Skeletal muscle tissue (tissue), 3 donors: ENCODE measurements at regions not wholly inside any gene's neighbourhood (a gene's known extent, or its start where the extent isn't known, plus 50 kb on each side); places are given as distances from the start of the nearest gene placed in this dataset.

Source experiments
- H3K27ac ChIP-seq: one replicate; pipeline ENCODE4 v1.7.0; 2013; ENCODE audit warnings: mild to moderate bottlenecking, low read depth, low read length, inconsistent platforms
- H3K27me3 ChIP-seq, 3 donors: one replicate each; pipeline ENCODE4 v1.7.0; 2013; ENCODE audit warnings: low read length in 3 of 3; ENCODE audit not compliant: control insufficient read depth in 3 of 3, insufficient read depth in 3 of 3
- H3K36me3 ChIP-seq, 3 donors: one replicate each; pipeline ENCODE4 v1.7.0; 2013; ENCODE audit warnings: low read length in 3 of 3; ENCODE audit not compliant: control insufficient read depth in 3 of 3, insufficient read depth in 3 of 3
- H3K4me1 ChIP-seq, 3 donors: one replicate each; pipeline ENCODE4 v1.7.0; 2013; ENCODE audit warnings: low read length in 3 of 3, mild to moderate bottlenecking in 3 of 3; ENCODE audit not compliant: control insufficient read depth in 3 of 3, insufficient read depth in 3 of 3
- H3K4me3 ChIP-seq, 3 donors: one replicate each; pipeline ENCODE4 v1.7.0; 2013; ENCODE audit warnings: low read length in 3 of 3
- H3K9ac ChIP-seq, 3 donors: one replicate each; pipeline ENCODE4 v1.7.0; 2013; ENCODE audit warnings: low read length in 3 of 3, mild to moderate bottlenecking in 3 of 3, moderate library complexity in 2 of 3, low read depth in 1 of 3
- H3K9me3 ChIP-seq, 3 donors: one replicate each; pipeline ENCODE4 v1.7.0; 2013; ENCODE audit warnings: low read length in 3 of 3; ENCODE audit not compliant: control insufficient read depth in 3 of 3
- donor health status: Osteomylitis.

GRCh38 chr3:72154391-72155335 lies 369.7 kb upstream of the PROK2 start:
- no peak overlapping the region for H3K9ac ChIP-seq

DNA sequence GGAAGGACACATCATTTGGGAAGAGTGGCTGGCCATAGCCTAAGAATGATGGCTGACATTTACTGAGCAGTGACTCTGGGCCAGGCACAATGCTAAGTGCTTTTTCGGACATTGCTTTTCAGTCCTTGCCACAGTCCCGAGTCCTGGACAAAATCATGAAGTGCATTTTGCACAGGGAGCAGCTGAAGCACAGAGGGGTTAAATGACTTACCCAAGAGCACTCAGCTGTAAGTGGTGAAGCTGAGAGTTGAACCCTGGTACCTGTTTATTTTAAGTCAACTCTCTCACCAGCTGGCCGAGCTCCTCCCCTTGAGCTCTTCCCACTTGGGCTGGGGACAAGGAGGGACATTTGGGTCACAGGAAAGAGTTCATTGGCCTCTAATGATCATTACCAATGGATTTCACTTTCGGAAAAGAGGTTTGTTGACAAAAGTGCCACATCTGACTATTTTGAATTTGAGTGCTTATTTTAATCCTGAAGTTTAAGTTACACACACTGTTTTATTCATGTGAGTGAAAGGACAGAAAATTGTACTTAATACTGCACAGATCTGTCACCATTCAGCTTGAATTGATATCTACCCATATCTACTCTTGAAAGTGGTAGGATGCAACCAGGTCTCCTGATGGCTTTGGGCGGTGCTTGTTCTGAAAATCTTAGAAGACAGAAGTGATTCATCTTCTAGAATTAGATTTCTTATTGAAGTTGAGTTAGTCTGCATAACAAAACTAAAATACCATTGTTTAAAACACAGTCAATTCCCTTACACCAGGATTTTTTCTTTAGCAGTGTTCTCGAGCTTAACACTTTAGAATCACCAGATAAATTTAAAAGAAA lies 368.7 kb upstream of the PROK2 start:
- H3K9ac ChIP-seq: no peak overlapping the region
- H3K27ac ChIP-seq: no peak overlapping the region
- H3K9me3 ChIP-seq: no peaks in the 10 kb centered on the region
- H3K36me3 ChIP-seq: no peaks in the 10 kb centered on the region
- no peak overlapping the region for H3K4me3 ChIP-seq
- H3K4me1 ChIP-seq: peaks cover 16 to 24% (median 19%) of the 10 kb centered on the region in 3 donors
- peaks cover 0 to 4% (median 0%) of the 10 kb centered on the region in 3 donors for H3K27me3 ChIP-seq

More at GRCh38 chr3:72154391-72155335, 369.7 kb upstream of the PROK2 start:
- Histone ChIP-seq H3K36me3 (no peaks in the 10 kb centered on the region), H3K4me3 (no peak overlapping the region), H3K4me1 (peaks cover 16 to 24% (median 19%) of the 10 kb centered on the region in 3 donors), H3K9me3 (no peaks in the 10 kb centered on the region), H3K27ac (no peak overlapping the region), H3K27me3 (peaks cover 0 to 4% (median 0%) of the 10 kb centered on the region in 3 donors)

- Histone ChIP-seq H3K27me3 (peaks cover 0 to 4% (median 0%) of the 10 kb centered on the region in 3 donors), H3K27ac (no peak overlapping the region), H3K4me3 (peak overlapping the region; percentile 52 to 64 (median 60)), H3K4me1 (peaks cover 12 to 24% (median 19%) of the 10 kb centered on the region in 3 donors), H3K9ac (peak overlapping the region in 2 of 3 donors; percentile 49 to 68), H3K9me3 (no peaks in the 10 kb centered on the region), H3K36me3 (no peaks in the 10 kb centered on the region)
Measured at GRCh38 chr3:72152551-72153476, 367.9 kb upstream of the PROK2 start.

DNA sequence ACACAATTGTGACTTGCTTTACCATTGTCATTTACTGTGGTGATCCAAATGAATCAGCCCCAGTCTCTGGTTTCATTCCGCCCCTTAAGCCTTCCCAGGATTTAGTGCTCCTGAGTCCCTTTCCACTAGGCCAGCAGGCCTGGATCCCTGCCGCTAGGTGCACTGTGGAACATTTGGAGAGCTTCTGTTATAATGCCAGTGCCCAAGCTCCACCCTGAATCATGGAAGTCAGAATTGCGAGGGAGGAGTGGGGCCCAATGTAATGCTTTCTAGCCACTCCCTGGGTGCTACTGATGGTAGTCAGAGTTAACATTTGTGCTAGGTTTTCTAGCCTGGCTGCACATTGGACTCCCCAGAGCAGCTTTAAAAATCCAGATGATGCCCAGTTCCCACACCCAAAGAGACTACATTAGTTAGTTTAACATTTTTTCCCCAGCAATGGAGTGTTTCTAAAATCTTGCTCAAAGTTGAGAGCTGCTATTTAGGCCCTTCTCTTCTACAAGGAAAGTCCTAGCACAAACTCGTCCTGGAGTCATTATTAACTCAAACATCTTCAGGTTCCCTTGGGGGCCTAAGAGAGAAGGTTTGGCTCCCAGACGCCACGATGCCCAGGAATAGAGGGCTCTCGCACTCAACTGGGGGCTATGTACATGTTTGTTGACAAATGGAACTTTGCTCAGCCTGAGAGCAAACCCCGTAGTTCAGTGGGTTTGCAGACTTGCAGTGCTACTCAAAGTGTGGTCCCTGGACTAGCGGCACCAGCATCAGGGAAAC lies 366.7 kb upstream of the PROK2 start:
- peaks cover 12 to 24% (median 19%) of the 10 kb centered on the region in 3 donors for H3K4me1 ChIP-seq
- no peak overlapping the region for H3K9ac ChIP-seq
- H3K9me3 ChIP-seq: no peaks in the 10 kb centered on the region
- no peaks in the 10 kb centered on the region for H3K36me3 ChIP-seq
- H3K4me3 ChIP-seq: no peak overlapping the region
- H3K27ac ChIP-seq: no peak overlapping the region
- H3K27me3 ChIP-seq: peaks cover 0 to 4% (median 0%) of the 10 kb centered on the region in 3 donors

GRCh38 chr3:72150634-72151412 lies 365.9 kb upstream of the PROK2 start:
- Histone ChIP-seq H3K4me3 (no peak overlapping the region), H3K36me3 (no peaks in the 10 kb centered on the region), H3K27ac (no peak overlapping the region), H3K4me1 (peaks cover 12 to 24% (median 19%) of the 10 kb centered on the region in 3 donors), H3K27me3 (peaks cover 0 to 4% (median 0%) of the 10 kb centered on the region in 3 donors), H3K9me3 (no peaks in the 10 kb centered on the region), H3K9ac (no peak overlapping the region)

DNA sequence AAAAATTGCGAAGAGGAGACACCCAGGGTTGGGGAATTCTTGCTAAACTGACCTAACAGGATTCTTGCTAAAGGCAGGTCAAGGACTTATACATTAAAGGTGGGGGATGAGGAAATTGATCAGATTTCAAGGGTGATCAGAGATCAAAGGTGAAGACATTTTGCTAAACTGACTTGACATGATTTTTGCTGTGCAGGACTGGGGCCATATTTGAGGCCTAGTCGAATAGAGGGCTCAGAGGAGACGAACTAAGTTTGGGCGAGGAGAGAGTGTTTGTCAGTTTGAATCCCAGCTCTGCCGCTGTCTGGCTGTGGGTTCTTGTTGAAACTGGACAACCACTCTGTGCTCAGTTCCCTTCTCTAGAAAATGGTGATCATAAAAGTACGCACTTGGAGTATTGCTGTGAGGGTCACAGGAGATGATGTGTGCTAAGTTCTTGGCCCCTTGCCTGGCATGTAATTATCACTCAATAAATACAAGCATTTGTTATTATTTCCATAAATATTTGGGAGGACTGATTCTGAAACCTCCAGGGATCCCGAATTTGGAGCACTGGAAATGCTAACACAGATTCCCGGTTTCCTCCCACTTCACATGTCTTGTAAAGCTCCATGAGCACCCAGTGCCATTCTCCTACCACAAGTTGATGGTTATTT lies 364.8 kb upstream of the PROK2 start:
- Histone ChIP-seq H3K9ac (no peak overlapping the region), H3K4me1 (peaks cover 12 to 19% (median 17%) of the 10 kb centered on the region in 3 donors), H3K36me3 (no peaks in the 10 kb centered on the region), H3K9me3 (no peaks in the 10 kb centered on the region), H3K27me3 (peaks cover 0 to 4% (median 0%) of the 10 kb centered on the region in 3 donors), H3K4me3 (no peak overlapping the region), H3K27ac (no peak overlapping the region)

DNA sequence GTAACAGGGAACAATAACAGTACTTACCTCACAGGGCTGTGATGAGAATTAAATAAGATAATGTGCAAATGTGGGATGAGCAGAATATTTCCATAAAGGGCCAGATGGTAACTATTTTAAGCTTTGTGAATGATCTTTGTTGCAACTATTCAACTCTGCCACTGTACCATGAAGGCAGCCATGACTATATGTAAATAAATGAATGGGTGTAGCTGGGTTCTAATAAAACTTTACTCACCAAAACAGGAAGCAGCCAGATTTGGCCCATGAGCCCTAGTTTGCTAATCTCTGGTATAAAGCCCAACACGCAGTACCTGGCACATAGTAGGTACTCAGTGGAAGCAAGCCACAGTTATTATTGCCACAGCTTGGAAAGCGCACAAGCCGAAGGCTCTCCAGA lies 362.7 kb upstream of the PROK2 start:
- H3K4me1 ChIP-seq: peaks cover 3 to 10% (median 8%) of the 10 kb centered on the region in 3 donors
- no peaks in the 10 kb centered on the region for H3K36me3 ChIP-seq
- no peaks in the 10 kb centered on the region for H3K27me3 ChIP-seq

More for the DNA sequence above, 362.7 kb upstream of the PROK2 start:
- Histone ChIP-seq H3K27ac (no peak overlapping the region), H3K4me3 (no peak overlapping the region), H3K9me3 (no peaks in the 10 kb centered on the region), H3K9ac (no peak overlapping the region)
